ENCODE measurements at regions not wholly inside any gene's neighbourhood (a gene's known extent, or its start where the extent isn't known, plus 50 kb on each side); places are given as distances from the start of the nearest gene placed in this dataset.

DNA sequence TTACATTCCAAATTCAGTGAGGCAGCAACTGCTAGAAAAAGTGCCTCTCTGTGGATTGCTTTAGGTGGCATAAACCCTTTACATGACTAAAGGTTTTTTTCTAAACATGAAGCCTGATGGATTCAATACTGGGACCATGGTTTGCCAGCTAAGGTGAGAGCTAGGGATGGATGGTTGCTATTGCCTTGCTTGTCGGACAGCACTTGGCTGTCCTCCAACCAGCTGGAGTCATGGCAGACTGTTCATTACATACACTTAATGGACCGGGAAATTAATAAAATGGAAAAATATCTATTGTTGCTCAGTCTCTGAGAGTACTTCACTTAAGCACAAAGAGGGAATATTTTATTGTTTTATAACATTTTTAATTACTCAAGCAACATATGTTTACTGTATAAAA lies 116.9 kb upstream of the TRPC7 start:
- no peaks in the 10 kb centered on the region for H3K4me1 ChIP-seq (ENCODE audit: insufficient read depth, low read length)
- no peak overlapping the region for H2AFZ ChIP-seq (ENCODE audit: low read depth, low read length)
- TF ChIP-seq EZH2 (IDR thresholded peaks at IDR 0.05; ENCODE audit: borderline replicate concordance, low read depth, low read length, severe bottlenecking), result no peak
- TF ChIP-seq, protein P1, sequence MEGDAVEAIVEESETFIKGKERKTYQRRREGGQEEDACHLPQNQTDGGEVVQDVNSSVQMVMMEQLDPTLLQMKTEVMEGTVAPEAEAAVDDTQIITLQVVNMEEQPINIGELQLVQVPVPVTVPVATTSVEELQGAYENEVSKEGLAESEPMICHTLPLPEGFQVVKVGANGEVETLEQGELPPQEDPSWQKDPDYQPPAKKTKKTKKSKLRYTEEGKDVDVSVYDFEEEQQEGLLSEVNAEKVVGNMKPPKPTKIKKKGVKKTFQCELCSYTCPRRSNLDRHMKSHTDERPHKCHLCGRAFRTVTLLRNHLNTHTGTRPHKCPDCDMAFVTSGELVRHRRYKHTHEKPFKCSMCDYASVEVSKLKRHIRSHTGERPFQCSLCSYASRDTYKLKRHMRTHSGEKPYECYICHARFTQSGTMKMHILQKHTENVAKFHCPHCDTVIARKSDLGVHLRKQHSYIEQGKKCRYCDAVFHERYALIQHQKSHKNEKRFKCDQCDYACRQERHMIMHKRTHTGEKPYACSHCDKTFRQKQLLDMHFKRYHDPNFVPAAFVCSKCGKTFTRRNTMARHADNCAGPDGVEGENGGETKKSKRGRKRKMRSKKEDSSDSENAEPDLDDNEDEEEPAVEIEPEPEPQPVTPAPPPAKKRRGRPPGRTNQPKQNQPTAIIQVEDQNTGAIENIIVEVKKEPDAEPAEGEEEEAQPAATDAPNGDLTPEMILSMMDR (IDR thresholded peaks at IDR 0.05; ENCODE audit: borderline replicate concordance, extremely low read depth, low read length, poor library complexity, severe bottlenecking), result no peak
- ATAC-seq (ENCODE audit: insufficient read depth, low read depth) (no peak), DNase-seq (no peak)
- no peaks in the 10 kb centered on the region for H3K9me3 ChIP-seq (ENCODE audit: insufficient read depth, low read length, severe bottlenecking)
- H3K9ac ChIP-seq (ENCODE audit: low read depth, low read length), result no peak overlapping the region
- H3K79me2 ChIP-seq (ENCODE audit: insufficient read depth, low read length), result no peaks in the 10 kb centered on the region
- no peaks in the 10 kb centered on the region for H4K20me1 ChIP-seq (ENCODE audit: insufficient read depth, low read length)
- no peak overlapping the region for H3K4me3 ChIP-seq (ENCODE audit: low read depth in 1 of 2, low read length in 2 of 2)
- no peaks in the 10 kb centered on the region for H3K36me3 ChIP-seq (ENCODE audit: insufficient read depth, low read length)
- H3K27ac ChIP-seq (ENCODE audit: low read length), result no peak overlapping the region
- H3K4me2 ChIP-seq (ENCODE audit: insufficient read depth, low read length), result no peak overlapping the region
- H3K27me3 ChIP-seq (ENCODE audit: insufficient read depth, low read length, poor library complexity), result peaks cover 3% of the 10 kb centered on the region

DNA sequence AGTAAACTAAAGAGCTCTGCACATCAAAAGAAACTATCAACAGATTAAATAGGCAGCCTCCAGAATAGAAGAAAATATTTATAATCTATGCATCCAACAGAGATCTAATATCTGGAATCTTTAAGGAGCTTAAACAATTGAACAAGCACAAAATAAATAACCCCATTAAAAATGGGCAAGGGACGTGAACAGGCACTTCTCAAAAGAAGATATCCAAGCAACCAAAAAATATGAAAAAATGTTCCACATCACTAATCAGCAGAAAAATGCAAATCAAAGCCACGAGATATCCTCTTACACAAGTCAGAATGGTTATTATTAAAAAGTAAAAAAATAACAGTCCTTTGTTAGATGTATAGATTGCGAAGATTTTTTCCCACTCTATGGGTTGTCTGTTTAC lies 109.1 kb upstream of the TRPC7 start:
- Histone ChIP-seq H3K9me3 (ENCODE audit: insufficient read depth, low read length, severe bottlenecking) (no peaks in the 10 kb centered on the region), H3K9ac (ENCODE audit: low read depth, low read length) (no peak overlapping the region), H3K4me1 (ENCODE audit: insufficient read depth, low read length) (no peaks in the 10 kb centered on the region), H3K27me3 (ENCODE audit: insufficient read depth, low read length, poor library complexity) (no peaks in the 10 kb centered on the region), H2AFZ (ENCODE audit: low read depth, low read length) (no peak overlapping the region), H3K79me2 (ENCODE audit: insufficient read depth, low read length) (no peaks in the 10 kb centered on the region), H3K4me3 (ENCODE audit: low read depth in 1 of 2, low read length in 2 of 2) (no peak overlapping the region), H3K36me3 (ENCODE audit: insufficient read depth, low read length) (no peaks in the 10 kb centered on the region), H4K20me1 (ENCODE audit: insufficient read depth, low read length) (no peaks in the 10 kb centered on the region), H3K27ac (ENCODE audit: low read length) (no peak overlapping the region), H3K4me2 (ENCODE audit: insufficient read depth, low read length) (no peak overlapping the region)
- no peak for TF ChIP-seq EZH2 (IDR thresholded peaks at IDR 0.05; ENCODE audit: borderline replicate concordance, low read depth, low read length, severe bottlenecking)
- TF ChIP-seq, protein P1 (IDR thresholded peaks at IDR 0.05; ENCODE audit: borderline replicate concordance, extremely low read depth, low read length, poor library complexity, severe bottlenecking), result no peak
- ATAC-seq (ENCODE audit: insufficient read depth, low read depth) (no peak), DNase-seq (no peak)

DNA sequence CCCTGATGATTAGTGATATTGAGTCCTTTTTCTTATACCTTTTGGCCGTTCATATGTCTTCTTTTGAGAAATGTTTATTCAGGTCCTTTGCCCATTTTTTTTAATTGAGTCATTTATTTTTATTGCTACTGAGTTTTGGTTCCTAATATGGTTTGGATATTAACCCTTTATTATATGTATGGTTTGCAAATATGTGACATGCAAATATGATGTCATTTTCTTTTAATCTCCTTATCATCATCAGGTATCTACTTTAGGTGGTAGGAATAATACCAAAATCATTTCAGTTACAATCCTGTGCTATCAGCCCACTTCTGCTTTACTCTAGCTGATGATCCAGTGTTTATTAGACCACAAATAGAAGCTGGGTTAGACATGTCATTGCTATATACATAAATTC lies 102.3 kb upstream of the TRPC7 start:
- Histone ChIP-seq H3K4me1 (ENCODE audit: insufficient read depth, low read length) (no peaks in the 10 kb centered on the region), H3K4me2 (ENCODE audit: insufficient read depth, low read length) (no peak overlapping the region), H2AFZ (ENCODE audit: low read depth, low read length) (no peak overlapping the region), H4K20me1 (ENCODE audit: insufficient read depth, low read length) (no peaks in the 10 kb centered on the region), H3K9me3 (ENCODE audit: insufficient read depth, low read length, severe bottlenecking) (no peaks in the 10 kb centered on the region), H3K27ac (ENCODE audit: low read length) (no peak overlapping the region), H3K36me3 (ENCODE audit: insufficient read depth, low read length) (no peaks in the 10 kb centered on the region), H3K79me2 (ENCODE audit: insufficient read depth, low read length) (no peaks in the 10 kb centered on the region), H3K27me3 (ENCODE audit: insufficient read depth, low read length, poor library complexity) (no peaks in the 10 kb centered on the region), H3K4me3 (ENCODE audit: low read depth in 1 of 2, low read length in 2 of 2) (no peak overlapping the region), H3K9ac (ENCODE audit: low read depth, low read length) (no peak overlapping the region)
- ATAC-seq (ENCODE audit: insufficient read depth, low read depth) (no peak), DNase-seq (no peak)
- TF ChIP-seq, protein P1 (IDR thresholded peaks at IDR 0.05; ENCODE audit: borderline replicate concordance, extremely low read depth, low read length, poor library complexity, severe bottlenecking), result no peak
- no peak for TF ChIP-seq EZH2 (IDR thresholded peaks at IDR 0.05; ENCODE audit: borderline replicate concordance, low read depth, low read length, severe bottlenecking)

DNA sequence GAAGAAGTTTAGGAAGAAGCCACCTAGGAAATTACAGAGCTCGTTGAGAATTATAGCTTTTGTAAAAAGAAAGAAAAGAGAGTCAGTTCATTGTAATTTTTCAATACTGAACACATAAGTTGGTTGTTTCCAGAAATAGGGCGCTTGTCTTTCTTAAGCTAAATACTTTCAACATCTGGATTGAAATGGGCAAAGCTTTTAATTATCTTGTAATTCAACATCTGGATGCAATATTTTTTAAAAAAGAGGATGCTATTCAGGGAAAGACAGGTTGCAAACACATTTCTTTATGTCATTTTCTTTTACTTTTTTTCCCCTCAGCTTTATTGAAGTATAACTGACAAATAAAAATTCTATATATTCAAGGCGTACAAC lies 100.7 kb upstream of the TRPC7 start:
- no peaks in the 10 kb centered on the region for H3K4me1 ChIP-seq (ENCODE audit: insufficient read depth, low read length)

More for the DNA sequence above, 100.7 kb upstream of the TRPC7 start:
- Histone ChIP-seq H3K79me2 (ENCODE audit: insufficient read depth, low read length) (no peaks in the 10 kb centered on the region), H3K9me3 (ENCODE audit: insufficient read depth, low read length, severe bottlenecking) (no peaks in the 10 kb centered on the region), H3K4me2 (ENCODE audit: insufficient read depth, low read length) (no peak overlapping the region), H3K27me3 (ENCODE audit: insufficient read depth, low read length, poor library complexity) (peaks cover 2% of the 10 kb centered on the region), H3K27ac (ENCODE audit: low read length) (no peak overlapping the region), H3K4me3 (ENCODE audit: low read depth in 1 of 2, low read length in 2 of 2) (no peak overlapping the region), H2AFZ (ENCODE audit: low read depth, low read length) (no peak overlapping the region), H4K20me1 (ENCODE audit: insufficient read depth, low read length) (no peaks in the 10 kb centered on the region), H3K36me3 (ENCODE audit: insufficient read depth, low read length) (no peaks in the 10 kb centered on the region), H3K9ac (ENCODE audit: low read depth, low read length) (no peak overlapping the region)
- no peak for TF ChIP-seq EZH2 (IDR thresholded peaks at IDR 0.05; ENCODE audit: borderline replicate concordance, low read depth, low read length, severe bottlenecking)
- TF ChIP-seq, protein P1 (IDR thresholded peaks at IDR 0.05; ENCODE audit: borderline replicate concordance, extremely low read depth, low read length, poor library complexity, severe bottlenecking), result no peak
- ATAC-seq (ENCODE audit: insufficient read depth, low read depth) (no peak), DNase-seq (no peak)

All from DND-41 (cell line).